GM12865 (cell line): ENCODE measurements at regions not wholly inside any gene's neighbourhood (a gene's known extent, or its start where the extent isn't known, plus 50 kb on each side); places are given as distances from the start of the nearest gene placed in this dataset.

Source experiments
- DNase-seq: peaks from one replicate; pipeline ENCODE4 v3.0.0; 2010; ENCODE audit warnings: low read depth
- H3K4me3 ChIP-seq: 2 replicates; pipeline ENCODE4 v1.5.1; 2011; ENCODE audit warnings: mild to moderate bottlenecking, low read depth, low read length, control low read depth
- CTCF ChIP-seq: IDR thresholded peaks from 2 replicates; pipeline ENCODE4 v1.5.1; 2011; ENCODE audit warnings: low read length, control low read depth, low read depth, inconsistent platforms; ENCODE audit not compliant: insufficient read depth; ENCODE audit errors: missing control alignments

- DNase-seq, result no peak
- TF ChIP-seq CTCF, result no peak
- no peak overlapping the region for H3K4me3 ChIP-seq
These were observed 192.8 kb upstream of the RORA start for GRCh38 chr15:61421938-61422337.

GRCh38 chr15:61421470-61421869, 192.4 kb upstream of the RORA start:
- no peak for TF ChIP-seq CTCF
- DNase-seq, result no peak
- H3K4me3 ChIP-seq, result no peak overlapping the region

GRCh38 chr15:61420546-61420945, 191.4 kb upstream of the RORA start:
- no peak for TF ChIP-seq CTCF
- no peak for DNase-seq
- H3K4me3 ChIP-seq, result no peak overlapping the region

- TF ChIP-seq CTCF, result no peak
- DNase-seq, result no peak
- H3K4me3 ChIP-seq, result no peak overlapping the region
These were observed 186.6 kb upstream of the RORA start for GRCh38 chr15:61415617-61416120.

- no peak for TF ChIP-seq CTCF
These were observed 182.9 kb upstream of the RORA start for GRCh38 chr15:61411902-61412510.

GRCh38 chr15:61410662-61411061, 181.6 kb upstream of the RORA start:
- no peak for DNase-seq
- no peak for TF ChIP-seq CTCF
- H3K4me3 ChIP-seq, result no peak overlapping the region

More at GRCh38 chr15:61411902-61412510, 182.9 kb upstream of the RORA start:
- no peak overlapping the region for H3K4me3 ChIP-seq
- DNase-seq, result no peak

- DNase-seq, result no peak
- TF ChIP-seq CTCF, result no peak
- H3K4me3 ChIP-seq, result no peak overlapping the region
These were observed 175.5 kb upstream of the RORA start for GRCh38 chr15:61404567-61404966.
